ENCODE measurements at regions not wholly inside any gene's neighbourhood (a gene's known extent, or its start where the extent isn't known, plus 50 kb on each side); places are given as distances from the start of the nearest gene placed in this dataset.

GRCh38 chr16:35689764-35690163, 2230.4 kb downstream of the TP53TG3F start:
- CTCF ChIA-PET: no interaction called here
- intact Hi-C loops (cut with micrococcal nuclease): no loop called here
- ATAC-seq (no peak), DNase-seq (ENCODE audit: low read depth, low spot score) (no peak)
- BruUV-seq (replicated peaks): no TSS peak
- Histone ChIP-seq H2AFZ (ENCODE audit: low read depth, low read length, poor library complexity, severe bottlenecking) (no peak overlapping the region), H3K27ac (ENCODE audit: low read depth, low read length) (no peak overlapping the region), H3K79me2 (ENCODE audit: insufficient read depth, low read length) (no peaks in the 10 kb centered on the region), H3K9me3 (ENCODE audit: control insufficient read depth in 1 of 2, insufficient read depth in 1 of 2, low read depth in 1 of 2, low read length in 2 of 2) (no peaks in the 10 kb centered on the region; a peak in 1 of 4 replicates), H3K4me1 (ENCODE audit: control insufficient read depth in 1 of 2, insufficient read depth in 2 of 2, low read length in 2 of 2) (no peaks in the 10 kb centered on the region), H3K4me2 (ENCODE audit: low read length) (no peak overlapping the region), H3K4me3 (replicated peaks in 1 of 2; ENCODE audit: low read depth in 1 of 2, low read length in 2 of 2) (no peak overlapping the region), H3K9me2 (ENCODE audit: insufficient read depth) (no peaks in the 10 kb centered on the region), H3K36me3 (ENCODE audit: control insufficient read depth in 1 of 2, insufficient read depth in 2 of 2, low read length in 2 of 2) (no peaks in the 10 kb centered on the region), H4K20me1 (ENCODE audit: insufficient read depth) (no peaks in the 10 kb centered on the region), H3K27me3 (ENCODE audit: insufficient read depth, low read length) (no peaks in the 10 kb centered on the region), H3K9ac (ENCODE audit: low read length) (no peak overlapping the region)
- RAD21 ChIA-PET (ENCODE audit: low non-redundant PET in 1 of 2, low total read pairs in 2 of 2, uncharacterized antibody in 2 of 2, unreplicated experiment in 2 of 2): no interaction called here
- TF ChIP-seq ATF3 (IDR thresholded peaks at IDR 0.05): no peak
- TF ChIP-seq SP1 (IDR thresholded peaks at IDR 0.05; ENCODE audit: low read depth): no peak
- TF ChIP-seq, protein P1, sequence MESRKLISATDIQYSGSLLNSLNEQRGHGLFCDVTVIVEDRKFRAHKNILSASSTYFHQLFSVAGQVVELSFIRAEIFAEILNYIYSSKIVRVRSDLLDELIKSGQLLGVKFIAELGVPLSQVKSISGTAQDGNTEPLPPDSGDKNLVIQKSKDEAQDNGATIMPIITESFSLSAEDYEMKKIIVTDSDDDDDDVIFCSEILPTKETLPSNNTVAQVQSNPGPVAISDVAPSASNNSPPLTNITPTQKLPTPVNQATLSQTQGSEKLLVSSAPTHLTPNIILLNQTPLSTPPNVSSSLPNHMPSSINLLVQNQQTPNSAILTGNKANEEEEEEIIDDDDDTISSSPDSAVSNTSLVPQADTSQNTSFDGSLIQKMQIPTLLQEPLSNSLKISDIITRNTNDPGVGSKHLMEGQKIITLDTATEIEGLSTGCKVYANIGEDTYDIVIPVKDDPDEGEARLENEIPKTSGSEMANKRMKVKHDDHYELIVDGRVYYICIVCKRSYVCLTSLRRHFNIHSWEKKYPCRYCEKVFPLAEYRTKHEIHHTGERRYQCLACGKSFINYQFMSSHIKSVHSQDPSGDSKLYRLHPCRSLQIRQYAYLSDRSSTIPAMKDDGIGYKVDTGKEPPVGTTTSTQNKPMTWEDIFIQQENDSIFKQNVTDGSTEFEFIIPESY (IDR thresholded peaks at IDR 0.05; ENCODE audit: extremely low read depth, insufficient replicate concordance, low read length): no peak
- no peak for TF ChIP-seq REST (IDR thresholded peaks at IDR 0.05; ENCODE audit: low read depth)
- TF ChIP-seq ZNF274 (IDR thresholded peaks at IDR 0.05; ENCODE audit: low read depth, low read length): no peak
- no peak for TF ChIP-seq RAD21 (IDR thresholded peaks at IDR 0.05; ENCODE audit: low read depth)
- no peak for TF ChIP-seq SRF (IDR thresholded peaks at IDR 0.05; ENCODE audit: low read depth)
- no peak for TF ChIP-seq YY1 (IDR thresholded peaks at IDR 0.05; ENCODE audit: extremely low read depth, insufficient replicate concordance, low read depth, low read length)
- no peak for TF ChIP-seq CEBPB (IDR thresholded peaks at IDR 0.05; ENCODE audit: low read depth)
- TF ChIP-seq EZH2 (IDR thresholded peaks at IDR 0.05): no peak
- no peak for TF ChIP-seq POLR2A (IDR thresholded peaks at IDR 0.05; ENCODE audit: borderline replicate concordance, extremely low read depth, insufficient read depth, insufficient read length)
- TF ChIP-seq FOSL1 (IDR thresholded peaks at IDR 0.05; ENCODE audit: low read depth): no peak
- no peak for TF ChIP-seq EZH2phosphoT487 (IDR thresholded peaks at IDR 0.05; ENCODE audit: borderline replicate concordance)
- no peak for TF ChIP-seq ELF1 (IDR thresholded peaks at IDR 0.05; ENCODE audit: borderline replicate concordance, low read depth)
- no peak for TF ChIP-seq TCF7L2 (IDR thresholded peaks at IDR 0.05; ENCODE audit: borderline replicate concordance, extremely low read depth, insufficient read depth, insufficient read length)
- TF ChIP-seq, protein P2, sequence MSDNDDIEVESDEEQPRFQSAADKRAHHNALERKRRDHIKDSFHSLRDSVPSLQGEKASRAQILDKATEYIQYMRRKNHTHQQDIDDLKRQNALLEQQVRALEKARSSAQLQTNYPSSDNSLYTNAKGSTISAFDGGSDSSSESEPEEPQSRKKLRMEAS (IDR thresholded peaks at IDR 0.05): no peak
- POLR2A ChIA-PET: no interaction called here

Measured in HCT116 (cell line).